Activated CD8-positive, alpha-beta memory T cell treated with anti-CD3 and anti-CD28 coated beads, Interleukin-2, amount 50 U/mL, for 48 hours (primary cell): ENCODE measurements at regions not wholly inside any gene's neighbourhood (a gene's known extent, or its start where the extent isn't known, plus 50 kb on each side); places are given as distances from the start of the nearest gene placed in this dataset.

Experiments used
- DNase-seq: peaks from one replicate; pipeline ENCODE4 v3.0.0-alpha.2; 2020

- DNase-seq: no peak
These were observed 158.0 kb upstream of the TWIST2 start for GRCh38 chr2:238689871-238690389.

DNA sequence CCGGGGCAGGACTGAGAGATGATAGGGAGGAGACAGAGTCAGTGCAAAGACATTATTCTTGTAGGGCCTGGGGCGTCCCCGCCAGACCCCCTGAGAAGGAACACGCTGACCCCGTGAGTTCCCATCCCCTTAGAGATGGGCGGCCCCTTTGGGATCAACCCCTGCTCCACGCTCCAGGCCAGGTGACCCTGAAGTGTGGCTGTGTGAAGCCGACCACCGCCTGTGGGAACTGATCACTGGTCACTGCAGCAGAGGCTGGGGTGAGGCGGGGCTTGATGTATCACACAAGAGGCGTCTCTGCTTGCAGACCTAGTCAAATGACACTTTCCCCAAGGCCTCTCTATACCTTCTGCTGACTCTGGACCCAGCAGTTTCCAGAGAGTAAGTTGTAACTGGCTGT lies 157.4 kb upstream of the TWIST2 start:
- DNase-seq: no peak

GRCh38 chr2:238691596-238692491 lies 156.0 kb upstream of the TWIST2 start:
- no peak for DNase-seq

GRCh38 chr2:238692562-238692961 lies 155.3 kb upstream of the TWIST2 start:
- no peak for DNase-seq

DNA sequence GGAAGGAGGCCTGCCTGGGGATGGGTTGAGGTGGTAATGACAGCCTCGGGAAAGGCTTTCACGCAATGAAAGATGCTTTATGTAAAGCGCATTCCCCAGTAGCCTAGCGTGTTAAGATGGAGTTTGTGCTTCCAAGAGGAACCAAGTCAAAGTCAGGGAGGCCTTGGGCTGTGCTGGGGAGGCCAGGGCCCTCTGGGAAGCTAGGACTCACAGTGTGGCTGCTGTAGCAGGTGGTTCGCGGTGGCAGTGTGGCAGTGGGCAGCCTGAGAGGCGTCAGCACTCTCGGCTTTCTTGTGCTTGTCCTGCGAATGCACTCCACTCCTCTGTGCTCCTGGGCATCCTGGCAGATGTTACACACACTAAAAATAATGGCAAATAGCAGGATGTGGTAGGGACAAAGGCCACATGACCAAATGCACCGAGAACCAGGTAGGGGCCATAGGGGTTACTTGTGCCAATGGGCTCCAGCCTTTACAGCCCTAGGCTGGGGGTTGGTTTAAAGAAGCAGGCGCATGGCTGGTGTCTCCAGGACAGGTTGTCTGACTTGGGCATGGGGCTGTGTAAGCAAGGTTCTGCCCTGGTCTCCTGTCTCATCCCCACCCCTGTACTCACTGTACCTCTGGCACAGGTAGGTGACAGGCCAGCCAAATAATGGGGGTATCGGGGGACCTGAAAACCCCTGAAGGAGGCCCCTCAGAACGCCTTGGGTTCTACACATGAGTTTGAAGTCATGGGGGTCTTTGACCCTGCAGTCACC lies 154.4 kb upstream of the TWIST2 start:
- no peak for DNase-seq

- no peak for DNase-seq
These were observed 153.6 kb upstream of the TWIST2 start for GRCh38 chr2:238694136-238694755.

GRCh38 chr2:238694922-238695321 lies 153.0 kb upstream of the TWIST2 start:
- no peak for DNase-seq

DNA sequence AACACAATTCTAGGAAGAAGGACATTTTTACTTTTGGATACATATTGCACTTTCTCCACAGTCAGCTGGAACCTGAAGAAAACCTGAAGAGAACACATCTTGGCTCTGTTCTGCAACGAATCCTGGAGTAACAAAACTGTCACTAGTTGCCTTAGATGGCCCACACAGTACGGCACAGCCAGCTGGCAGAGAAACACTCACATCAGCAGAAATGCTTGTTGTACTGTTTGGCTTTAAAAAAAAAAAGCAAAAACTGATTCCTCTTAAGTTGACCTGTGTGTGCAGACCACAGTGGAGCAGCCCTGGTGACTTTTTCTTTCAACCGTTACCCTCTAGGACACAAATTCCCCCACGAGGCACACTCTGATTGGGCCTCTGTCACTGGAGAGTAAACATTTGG lies 152.3 kb upstream of the TWIST2 start:
- no peak for DNase-seq

DNA sequence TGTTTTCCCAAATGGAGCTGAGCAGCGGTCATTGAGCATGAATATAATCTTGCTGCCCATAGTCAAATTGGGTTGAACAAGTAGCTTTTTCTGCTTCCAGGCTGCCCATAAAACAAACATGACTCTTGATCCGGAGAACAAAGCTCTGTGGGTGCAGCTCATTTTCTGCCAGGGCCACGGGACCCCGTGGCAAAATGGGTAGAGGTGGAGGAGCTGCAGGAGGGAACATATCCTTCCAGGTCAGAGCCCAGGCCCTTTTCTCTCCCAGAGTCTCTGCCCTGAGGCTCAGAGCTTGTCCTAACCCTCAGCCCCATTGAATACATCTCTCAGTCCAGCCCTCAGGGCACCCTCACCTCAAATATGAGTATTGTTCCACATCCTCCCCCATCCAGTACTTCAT lies 151.6 kb upstream of the TWIST2 start:
- no peak for DNase-seq

- DNase-seq: no peak
These were observed 151.1 kb upstream of the TWIST2 start for GRCh38 chr2:238696786-238697185.

- no peak for DNase-seq
These were observed 150.5 kb upstream of the TWIST2 start for GRCh38 chr2:238697193-238698071.

DNA sequence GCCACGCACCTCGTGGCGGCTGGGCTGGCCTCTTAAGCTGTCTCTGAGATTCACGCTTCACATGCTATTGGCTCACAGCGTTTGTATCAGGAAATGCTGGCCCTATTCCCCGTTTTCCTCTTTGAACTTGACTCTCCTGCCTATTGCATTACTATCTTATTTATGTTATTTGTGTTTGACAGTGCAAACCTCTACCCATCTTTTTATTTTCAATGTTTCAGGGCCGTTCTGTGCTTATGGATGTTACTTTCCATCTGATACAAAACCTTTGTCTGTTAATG lies 149.9 kb upstream of the TWIST2 start:
- DNase-seq: no peak

GRCh38 chr2:238698451-238699306 lies 149.2 kb upstream of the TWIST2 start:
- no peak for DNase-seq

DNA sequence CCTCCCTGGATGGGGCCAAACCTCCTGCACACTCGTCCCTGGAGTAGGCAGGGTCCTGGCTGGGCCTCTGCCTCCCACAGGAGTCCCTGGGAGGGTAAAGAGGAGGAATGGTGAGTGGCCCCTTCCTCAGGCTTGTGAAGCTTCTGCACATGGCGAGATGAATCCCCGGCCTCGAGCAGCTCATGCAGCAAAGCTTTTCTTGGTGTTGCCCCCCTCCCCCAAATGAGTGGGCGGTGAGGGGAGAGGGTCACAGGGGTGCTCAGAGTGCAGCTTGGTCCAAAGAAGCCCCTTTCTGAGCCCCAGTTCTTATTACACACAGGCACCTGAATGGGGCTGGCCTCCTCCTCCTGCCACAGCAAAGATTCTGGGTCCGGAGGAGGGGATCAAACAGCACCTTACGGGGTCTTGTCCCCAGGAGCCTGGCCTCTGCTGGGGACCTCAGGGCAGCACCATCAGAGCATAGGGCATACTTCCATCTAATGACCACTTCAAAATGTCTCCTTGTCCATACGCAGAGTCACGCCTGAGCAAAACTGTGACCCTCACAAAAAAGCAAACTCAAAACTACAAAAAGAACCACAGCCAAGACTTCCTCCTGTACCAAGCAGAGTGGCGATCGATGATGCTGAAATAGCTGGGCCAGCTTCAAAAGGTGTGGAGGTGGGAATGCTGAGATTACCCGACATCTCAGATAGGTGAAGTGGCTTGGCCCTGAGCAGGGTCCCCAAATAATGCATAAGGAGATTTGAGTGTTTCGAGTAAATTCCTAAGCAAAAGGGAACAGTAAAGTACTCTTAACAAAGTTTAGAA lies 148.4 kb upstream of the TWIST2 start:
- DNase-seq: no peak

GRCh38 chr2:238700117-238700457 lies 147.8 kb upstream of the TWIST2 start:
- DNase-seq: no peak

DNA sequence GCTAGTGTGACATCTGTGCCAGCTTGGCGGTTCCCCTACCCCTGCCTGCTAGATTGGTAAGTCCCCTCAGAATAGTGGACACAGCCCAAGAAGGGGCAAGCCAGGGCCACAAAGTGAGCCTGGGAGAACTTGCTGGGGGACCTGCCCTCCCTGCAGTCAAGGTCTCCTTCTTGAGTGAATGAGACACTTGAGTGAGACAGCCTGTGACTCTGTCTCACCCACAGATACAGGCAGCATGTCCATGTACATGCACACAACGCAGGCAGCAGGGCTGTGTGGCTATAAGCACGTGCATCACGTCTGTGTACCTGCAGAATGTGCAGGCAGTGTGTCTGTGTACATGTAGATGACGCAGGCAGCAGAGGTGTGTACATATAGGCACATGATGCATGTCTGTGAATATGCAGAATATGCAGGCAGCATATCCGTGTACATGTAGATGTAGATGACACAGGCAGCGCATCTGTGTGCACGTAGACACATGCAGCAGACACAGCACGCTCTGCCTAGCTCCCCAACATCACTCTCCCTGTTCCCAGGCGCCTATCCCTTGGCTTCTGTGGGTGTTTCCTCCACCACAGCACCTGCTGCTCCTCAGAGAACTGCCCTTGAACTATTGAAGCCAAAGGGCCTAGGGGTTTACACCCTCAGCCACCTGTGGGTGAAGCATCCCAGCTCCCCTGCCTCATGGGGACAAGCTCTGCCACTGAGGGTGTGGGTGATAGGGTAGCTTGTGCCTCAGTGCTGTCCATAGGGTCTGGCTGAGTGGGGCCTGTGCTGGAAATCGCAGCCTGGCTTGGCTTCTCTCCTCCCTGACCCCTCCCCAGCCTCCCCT lies 147.2 kb upstream of the TWIST2 start:
- no peak for DNase-seq

GRCh38 chr2:238701341-238702206 lies 146.3 kb upstream of the TWIST2 start:
- DNase-seq: peak; percentile 32

DNA sequence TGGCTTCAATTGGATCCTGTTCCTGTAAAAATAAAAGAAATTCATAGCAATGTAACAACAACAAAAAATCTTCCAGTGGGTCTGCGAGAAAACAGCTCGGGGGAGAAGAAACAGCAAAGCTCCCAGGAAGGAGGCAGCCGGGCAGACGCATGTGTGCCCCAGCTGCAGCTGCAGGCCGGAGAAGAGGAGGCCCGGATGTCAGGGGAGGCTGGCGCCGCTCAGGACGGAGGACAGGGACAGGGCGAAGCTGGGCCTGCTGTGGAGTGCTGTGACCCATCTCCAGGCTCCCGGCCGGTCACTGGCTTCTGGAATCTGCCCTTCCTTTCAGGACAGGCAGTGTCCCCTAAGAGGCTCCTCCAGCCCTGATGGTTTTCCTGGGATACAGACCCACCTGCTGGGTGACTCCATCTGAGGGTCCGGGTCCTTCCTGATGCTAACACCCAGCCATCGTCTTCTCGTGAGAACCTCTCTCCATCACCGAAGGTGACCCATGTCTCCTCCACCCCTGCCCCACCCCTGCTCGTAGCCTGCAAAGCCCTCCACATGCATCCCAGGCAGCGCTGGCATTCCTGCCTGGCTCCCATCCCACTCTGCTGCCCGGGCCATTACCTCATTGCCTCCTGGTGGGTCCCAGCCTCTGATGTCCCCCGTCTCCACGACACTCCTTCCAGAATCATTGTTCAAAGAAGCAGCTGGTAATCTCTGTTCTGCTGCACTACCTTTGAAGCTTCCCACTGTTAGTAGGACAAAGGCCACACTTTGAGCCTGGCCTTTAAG lies 145.4 kb upstream of the TWIST2 start:
- DNase-seq: peak; percentile 26
